WTC11 (cell line): ENCODE measurements at regions not wholly inside any gene's neighbourhood (a gene's known extent, or its start where the extent isn't known, plus 50 kb on each side); places are given as distances from the start of the nearest gene placed in this dataset.

Experiments used
- ATAC-seq: fragments of 200-7000 bp; cut with Tn5 transposase; 2 replicates; pipeline ENCODE4 v1.10.0; 2021; ENCODE audit warnings: mild to moderate bottlenecking, moderate library complexity
- CTCF ChIA-PET: fragments of 300-600 bp; sonication (Branson Sonifier 250); formaldehyde crosslinking; loops from one replicate; lab custom pipeline; 2021; ENCODE audit warnings: antibody characterized with exemption; lab: Charles Lee
- POLR2A ChIA-PET: fragments of 350-600 bp; sonication (Branson Sonifier 250); formaldehyde crosslinking; loops from one replicate; lab custom pipeline; 2021; ENCODE audit warnings: antibody characterized with exemption; lab: Charles Lee
- DNase-seq: peaks from one replicate; pipeline ENCODE4 v3.0.0; 2021; ENCODE audit warnings: low spot score
- H3K27ac Mint-ChIP-seq: 2 replicates; pipeline ENCODE4 v1.8.0; 2021; ENCODE audit warnings: mixed read lengths
- H3K27me3 Mint-ChIP-seq: 2 replicates; pipeline ENCODE4 v1.8.0; 2021; ENCODE audit warnings: low read depth, mild to moderate bottlenecking, moderate library complexity, mixed read lengths
- H3K36me3 Mint-ChIP-seq: 2 replicates; pipeline ENCODE4 v1.8.0; 2021; ENCODE audit warnings: mixed read lengths
- H3K4me1 Mint-ChIP-seq: 2 replicates; pipeline ENCODE4 v1.8.0; 2022; ENCODE audit warnings: mixed read lengths
- H3K4me3 Mint-ChIP-seq: 2 replicates; pipeline ENCODE4 v1.8.0; 2021; ENCODE audit warnings: mild to moderate bottlenecking, moderate library complexity, mixed read lengths
- H3K9me3 Mint-ChIP-seq: 2 replicates; pipeline ENCODE4 v1.8.0; 2021; ENCODE audit warnings: mixed read lengths
- HMGA2 ChIP-seq: fragments of 250-450 bp; sonication (Bioruptor Pico); IDR thresholded peaks from 2 replicates; pipeline ENCODE4 v1.4.0; 2021; ENCODE audit warnings: mild to moderate bottlenecking, moderate library complexity
- NFATC4 ChIP-seq: fragments of 250-450 bp; sonication (Bioruptor Pico); IDR thresholded peaks from 2 replicates; pipeline ENCODE4 v1.9.0; 2021; ENCODE audit warnings: mild to moderate bottlenecking
- NFE2L1 ChIP-seq: sonication (generic); formaldehyde crosslinking; IDR thresholded peaks from 2 replicates; pipeline ENCODE4 v1.8.1; 2023; ENCODE audit warnings: missing genetic modification reagents
- NR2C2 ChIP-seq: sonication (generic); formaldehyde crosslinking; IDR thresholded peaks from 2 replicates; pipeline ENCODE4 v1.8.0; 2022; ENCODE audit warnings: mild to moderate bottlenecking, missing genetic modification reagents
- TCF7 ChIP-seq: sonication (generic); formaldehyde crosslinking; IDR thresholded peaks from 2 replicates; pipeline ENCODE4 v1.8.0; 2022; ENCODE audit warnings: mild to moderate bottlenecking, low read depth, missing genetic modification reagents, moderate library complexity
- TP53 ChIP-seq: sonication (generic); formaldehyde crosslinking; IDR thresholded peaks from 2 replicates; pipeline ENCODE4 v1.8.1; 2023; ENCODE audit warnings: mild to moderate bottlenecking, missing genetic modification reagents
- ZNF317 ChIP-seq: sonication (generic); formaldehyde crosslinking; IDR thresholded peaks from 2 replicates; pipeline ENCODE4 v1.8.1; 2023; ENCODE audit warnings: low read depth, mild to moderate bottlenecking, moderate library complexity, missing genetic modification reagents, borderline replicate concordance
- TF ChIP-seq, protein P1 (sequence below): sonication (generic); formaldehyde crosslinking; IDR thresholded peaks from 2 replicates; pipeline ENCODE4 v1.8.1; 2023; ENCODE audit warnings: mild to moderate bottlenecking, missing genetic modification reagents, moderate library complexity
- TF ChIP-seq, protein P2 (sequence below): sonication (generic); formaldehyde crosslinking; IDR thresholded peaks from 2 replicates; pipeline ENCODE4 v1.8.1; 2022; ENCODE audit warnings: missing genetic modification reagents, borderline replicate concordance
- TF ChIP-seq, protein P3 (sequence below): sonication (generic); formaldehyde crosslinking; IDR thresholded peaks from 2 replicates; pipeline ENCODE4 v1.8.1; 2022; ENCODE audit warnings: mild to moderate bottlenecking, missing genetic modification reagents, moderate library complexity, borderline replicate concordance
- TF ChIP-seq, protein P4 (sequence below): sonication (generic); formaldehyde crosslinking; IDR thresholded peaks from 2 replicates; pipeline ENCODE4 v1.8.1; 2023; ENCODE audit warnings: mild to moderate bottlenecking, missing genetic modification reagents, moderate library complexity
- TF ChIP-seq, protein P5 (sequence below): fragments of 250-450 bp; sonication (Bioruptor Pico); IDR thresholded peaks from 2 replicates; pipeline ENCODE4 v1.9.0; 2021; ENCODE audit warnings: mild to moderate bottlenecking
- TF ChIP-seq, protein P6 (sequence below): sonication (generic); formaldehyde crosslinking; conservative IDR thresholded peaks from 2 replicates; pipeline ENCODE4 v1.8.1; 2023; ENCODE audit warnings: mild to moderate bottlenecking, low read depth, missing genetic modification reagents, moderate library complexity

DNA sequence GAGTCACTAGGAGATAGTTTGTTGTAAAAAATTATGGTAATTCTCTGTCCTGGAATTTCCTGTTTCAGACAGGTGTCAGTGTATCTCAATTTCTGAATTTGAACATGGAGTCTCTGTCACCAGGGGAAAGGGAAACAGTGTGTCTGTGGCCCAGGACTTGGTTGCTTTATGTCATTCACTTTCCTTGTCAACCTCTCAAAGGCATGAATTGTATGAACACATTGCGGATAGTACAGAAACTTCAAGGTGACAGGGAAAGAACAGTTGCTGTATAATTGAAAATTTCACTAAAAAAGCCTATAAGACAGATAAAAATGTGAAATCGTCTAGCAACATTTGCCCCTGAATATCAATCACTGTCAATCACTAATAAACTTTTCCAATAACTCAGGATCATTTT, 175.0 kb upstream of the DPH6 start (continued):
- TF ChIP-seq, protein P1, sequence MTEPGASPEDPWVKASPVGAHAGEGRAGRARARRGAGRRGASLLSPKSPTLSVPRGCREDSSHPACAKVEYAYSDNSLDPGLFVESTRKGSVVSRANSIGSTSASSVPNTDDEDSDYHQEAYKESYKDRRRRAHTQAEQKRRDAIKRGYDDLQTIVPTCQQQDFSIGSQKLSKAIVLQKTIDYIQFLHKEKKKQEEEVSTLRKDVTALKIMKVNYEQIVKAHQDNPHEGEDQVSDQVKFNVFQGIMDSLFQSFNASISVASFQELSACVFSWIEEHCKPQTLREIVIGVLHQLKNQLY (CRISPR knock-in tag) = no peak
- TF ChIP-seq, protein P2, sequence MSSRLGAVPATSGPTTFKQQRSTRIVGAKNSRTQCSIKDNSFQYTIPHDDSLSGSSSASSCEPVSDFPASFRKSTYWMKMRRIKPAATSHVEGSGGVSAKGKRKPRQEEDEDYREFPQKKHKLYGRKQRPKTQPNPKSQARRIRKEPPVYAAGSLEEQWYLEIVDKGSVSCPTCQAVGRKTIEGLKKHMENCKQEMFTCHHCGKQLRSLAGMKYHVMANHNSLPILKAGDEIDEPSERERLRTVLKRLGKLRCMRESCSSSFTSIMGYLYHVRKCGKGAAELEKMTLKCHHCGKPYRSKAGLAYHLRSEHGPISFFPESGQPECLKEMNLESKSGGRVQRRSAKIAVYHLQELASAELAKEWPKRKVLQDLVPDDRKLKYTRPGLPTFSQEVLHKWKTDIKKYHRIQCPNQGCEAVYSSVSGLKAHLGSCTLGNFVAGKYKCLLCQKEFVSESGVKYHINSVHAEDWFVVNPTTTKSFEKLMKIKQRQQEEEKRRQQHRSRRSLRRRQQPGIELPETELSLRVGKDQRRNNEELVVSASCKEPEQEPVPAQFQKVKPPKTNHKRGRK (CRISPR knock-in tag) = no peak
- TF ChIP-seq NR2C2 (CRISPR knock-in tag) = no peak

DNA sequence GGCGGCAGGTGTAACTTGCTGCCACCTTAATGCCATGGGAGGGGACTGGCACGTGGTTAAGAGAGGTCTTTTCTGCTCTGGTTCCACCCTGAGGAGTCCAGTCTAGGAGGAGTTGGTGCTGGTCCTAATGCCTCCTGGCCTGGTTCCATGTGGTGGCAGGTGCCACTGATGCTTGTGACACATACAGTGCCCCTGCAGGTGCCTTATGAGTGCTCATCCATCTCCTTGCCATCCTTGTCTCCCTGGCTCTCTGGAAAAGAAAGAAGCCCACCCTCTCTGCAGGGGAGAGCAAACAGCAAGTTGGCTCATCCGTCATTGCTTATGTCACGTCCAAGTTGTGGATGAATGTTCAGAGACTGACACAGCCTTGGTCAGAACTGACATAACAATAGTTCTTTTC, 175.8 kb upstream of the DPH6 start:
- CTCF ChIA-PET = no interaction called here
- Mint-ChIP-seq H3K4me3 (no peak overlapping the region), H3K4me1 (peaks cover 21% of the 10 kb centered on the region), H3K36me3 (no peaks in the 10 kb centered on the region), H3K27me3 (no peaks in the 10 kb centered on the region), H3K9me3 (0 out of 2 replicates have a peak, but pooled peaks cover 3% of the 10 kb centered on the region), H3K27ac (no peak overlapping the region)
- TF ChIP-seq, protein P3, sequence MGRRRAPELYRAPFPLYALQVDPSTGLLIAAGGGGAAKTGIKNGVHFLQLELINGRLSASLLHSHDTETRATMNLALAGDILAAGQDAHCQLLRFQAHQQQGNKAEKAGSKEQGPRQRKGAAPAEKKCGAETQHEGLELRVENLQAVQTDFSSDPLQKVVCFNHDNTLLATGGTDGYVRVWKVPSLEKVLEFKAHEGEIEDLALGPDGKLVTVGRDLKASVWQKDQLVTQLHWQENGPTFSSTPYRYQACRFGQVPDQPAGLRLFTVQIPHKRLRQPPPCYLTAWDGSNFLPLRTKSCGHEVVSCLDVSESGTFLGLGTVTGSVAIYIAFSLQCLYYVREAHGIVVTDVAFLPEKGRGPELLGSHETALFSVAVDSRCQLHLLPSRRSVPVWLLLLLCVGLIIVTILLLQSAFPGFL (CRISPR knock-in tag) = no peak
- TF ChIP-seq, protein P4, sequence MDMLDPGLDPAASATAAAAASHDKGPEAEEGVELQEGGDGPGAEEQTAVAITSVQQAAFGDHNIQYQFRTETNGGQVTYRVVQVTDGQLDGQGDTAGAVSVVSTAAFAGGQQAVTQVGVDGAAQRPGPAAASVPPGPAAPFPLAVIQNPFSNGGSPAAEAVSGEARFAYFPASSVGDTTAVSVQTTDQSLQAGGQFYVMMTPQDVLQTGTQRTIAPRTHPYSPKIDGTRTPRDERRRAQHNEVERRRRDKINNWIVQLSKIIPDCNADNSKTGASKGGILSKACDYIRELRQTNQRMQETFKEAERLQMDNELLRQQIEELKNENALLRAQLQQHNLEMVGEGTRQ (CRISPR knock-in tag) = no peak
- no peak for TF ChIP-seq TP53
- TF ChIP-seq, protein P5, sequence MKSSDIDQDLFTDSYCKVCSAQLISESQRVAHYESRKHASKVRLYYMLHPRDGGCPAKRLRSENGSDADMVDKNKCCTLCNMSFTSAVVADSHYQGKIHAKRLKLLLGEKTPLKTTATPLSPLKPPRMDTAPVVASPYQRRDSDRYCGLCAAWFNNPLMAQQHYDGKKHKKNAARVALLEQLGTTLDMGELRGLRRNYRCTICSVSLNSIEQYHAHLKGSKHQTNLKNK (CRISPR knock-in tag) = no peak
- TF ChIP-seq NFATC4 = no peak
- ATAC-seq = no peak
- POLR2A ChIA-PET = no interaction called here
- DNase-seq = no peak

DNA sequence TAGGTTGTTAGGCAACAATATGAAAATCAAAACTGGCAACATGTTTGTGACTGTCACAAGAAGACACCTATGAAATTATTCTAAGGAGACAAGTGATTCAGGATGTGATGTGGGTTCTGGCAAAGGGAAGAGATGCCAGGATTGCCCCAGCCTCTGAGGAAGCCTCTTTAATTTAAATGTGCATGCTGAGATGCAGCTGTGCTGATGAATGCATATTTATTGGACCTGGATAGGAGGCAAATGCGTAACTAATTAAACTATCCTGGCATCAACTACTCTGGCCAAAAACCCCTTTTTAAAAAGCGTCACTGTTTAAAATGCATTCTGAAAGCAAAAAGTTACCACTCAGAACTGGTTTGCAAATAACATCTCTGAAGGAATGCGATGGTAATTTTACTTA, 176.5 kb upstream of the DPH6 start:
- CTCF ChIA-PET = interaction anchor here (0.6 to 1.0 kb wide), 3 partner anchors 29 to 203 kb away, joined by 3 to 5 read pairs (median 4); no protein-coding TSS in a partner anchor
- no peak for TF ChIP-seq TCF7
- TF ChIP-seq NFE2L1 = no peak
- no peak for TF ChIP-seq HMGA2
- no peak for TF ChIP-seq ZNF317 (CRISPR knock-in tag)

DNA sequence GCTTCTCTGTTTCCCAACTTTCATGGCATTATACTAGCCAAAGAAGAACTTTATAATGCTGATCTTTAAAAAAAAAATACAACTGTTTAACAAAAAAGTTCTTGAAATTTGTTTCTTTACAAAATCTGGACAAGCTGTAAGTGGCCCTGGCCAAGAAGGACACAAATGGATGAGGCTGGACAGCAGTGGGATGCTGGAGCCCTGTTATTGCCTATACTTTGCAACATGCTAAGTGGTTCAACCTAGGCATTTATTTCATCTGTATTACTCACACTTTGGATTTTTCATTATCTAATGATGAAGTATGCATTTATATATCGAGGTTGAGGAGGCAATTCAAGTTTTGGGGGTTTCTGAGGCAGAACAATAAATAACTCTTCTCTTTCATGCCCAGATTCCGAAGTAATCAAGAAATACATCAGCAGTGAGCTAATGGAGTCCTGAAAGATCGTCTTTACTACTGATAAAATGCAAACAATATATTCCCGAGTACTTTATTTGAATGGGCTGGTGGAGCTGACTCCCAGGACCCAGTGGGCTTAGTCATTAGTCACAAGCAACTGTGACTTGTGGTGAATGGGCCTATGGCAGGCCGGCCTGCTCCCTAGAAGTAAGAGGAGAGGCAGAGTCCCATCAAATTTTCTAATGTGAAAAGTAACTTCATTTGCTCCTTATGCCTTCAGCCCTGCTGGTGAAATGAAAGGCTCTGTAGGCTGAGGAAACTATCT, 177.3 kb upstream of the DPH6 start:
- ATAC-seq (no peak), DNase-seq (no peak)
- 0 out of 2 replicates have a peak, but pooled peaks cover 3% of the 10 kb centered on the region for H3K9me3 Mint-ChIP-seq
- ChIA-PET CTCF (interaction anchor here (0.6 to 1.0 kb wide), 3 partner anchors 28 to 204 kb away, joined by 3 to 5 read pairs (median 4); no protein-coding TSS in a partner anchor), POLR2A (interaction anchor here (0.7 kb wide), 1 partner anchor 38 kb away, joined by 3 read pairs; no protein-coding TSS in a partner anchor)
- TF ChIP-seq, protein P6, sequence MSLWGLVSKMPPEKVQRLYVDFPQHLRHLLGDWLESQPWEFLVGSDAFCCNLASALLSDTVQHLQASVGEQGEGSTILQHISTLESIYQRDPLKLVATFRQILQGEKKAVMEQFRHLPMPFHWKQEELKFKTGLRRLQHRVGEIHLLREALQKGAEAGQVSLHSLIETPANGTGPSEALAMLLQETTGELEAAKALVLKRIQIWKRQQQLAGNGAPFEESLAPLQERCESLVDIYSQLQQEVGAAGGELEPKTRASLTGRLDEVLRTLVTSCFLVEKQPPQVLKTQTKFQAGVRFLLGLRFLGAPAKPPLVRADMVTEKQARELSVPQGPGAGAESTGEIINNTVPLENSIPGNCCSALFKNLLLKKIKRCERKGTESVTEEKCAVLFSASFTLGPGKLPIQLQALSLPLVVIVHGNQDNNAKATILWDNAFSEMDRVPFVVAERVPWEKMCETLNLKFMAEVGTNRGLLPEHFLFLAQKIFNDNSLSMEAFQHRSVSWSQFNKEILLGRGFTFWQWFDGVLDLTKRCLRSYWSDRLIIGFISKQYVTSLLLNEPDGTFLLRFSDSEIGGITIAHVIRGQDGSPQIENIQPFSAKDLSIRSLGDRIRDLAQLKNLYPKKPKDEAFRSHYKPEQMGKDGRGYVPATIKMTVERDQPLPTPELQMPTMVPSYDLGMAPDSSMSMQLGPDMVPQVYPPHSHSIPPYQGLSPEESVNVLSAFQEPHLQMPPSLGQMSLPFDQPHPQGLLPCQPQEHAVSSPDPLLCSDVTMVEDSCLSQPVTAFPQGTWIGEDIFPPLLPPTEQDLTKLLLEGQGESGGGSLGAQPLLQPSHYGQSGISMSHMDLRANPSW (CRISPR knock-in tag) = no peak
- H3K27me3 Mint-ChIP-seq = no peaks in the 10 kb centered on the region
- no peaks in the 10 kb centered on the region for H3K36me3 Mint-ChIP-seq
- H3K4me3 Mint-ChIP-seq = no peak overlapping the region
- H3K4me1 Mint-ChIP-seq = peaks cover 11% of the 10 kb centered on the region
- no peak overlapping the region for H3K27ac Mint-ChIP-seq

More for the DNA sequence above, 176.5 kb upstream of the DPH6 start:
- Mint-ChIP-seq H3K36me3 (no peaks in the 10 kb centered on the region), H3K27ac (no peak overlapping the region), H3K4me1 (peaks cover 16% of the 10 kb centered on the region), H3K27me3 (no peaks in the 10 kb centered on the region), H3K9me3 (0 out of 2 replicates have a peak, but pooled peaks cover 3% of the 10 kb centered on the region), H3K4me3 (no peak overlapping the region)
- no peak for ATAC-seq
- no peak for DNase-seq
- POLR2A ChIA-PET = no interaction called here
